GM12878 (cell line): ENCODE measurements at regions not wholly inside any gene's neighbourhood (a gene's known extent, or its start where the extent isn't known, plus 50 kb on each side); places are given as distances from the start of the nearest gene placed in this dataset.

Experiments used
- ATAC-seq: fragments of 200-7000 bp; cut with Tn5 transposase; 3 replicates; pipeline ENCODE4 v1.9.1; 2020; ENCODE audit warnings: mild to moderate bottlenecking, moderate library complexity
- BruUV-seq: library from RNA; stranded (reverse); fragments of 400-500 nt; replicated peaks from 2 replicates; lab custom pipeline; 2021; lab: Mats Ljungman, UMichigan
- CTCF ChIA-PET: fragments of 300-600 bp; sonication (Branson Sonifier 250); formaldehyde crosslinking; extraction: SDS; loops from one replicate; lab custom pipeline; 2021; ENCODE audit warnings: inconsistent platforms; lab: Yijun Ruan, JAX
- POLR2A ChIA-PET: fragments of 350-600 bp; formaldehyde crosslinking; extraction: SDS; loops from one replicate; lab custom pipeline; 2021; ENCODE audit warnings: inconsistent platforms; lab: Charles Lee
- RAD21 ChIA-PET: fragments of 300-600 bp; sonication (Branson Sonifier 250); formaldehyde crosslinking; loops from one replicate; lab custom pipeline; 2023; ENCODE audit warnings: antibody characterized with exemption; ENCODE audit not compliant: unreplicated experiment; lab: Charles Lee
- SMC1A ChIA-PET: fragments of 300-600 bp; sonication (Branson Sonifier 250); formaldehyde crosslinking; loops from one replicate; lab custom pipeline; 2023; ENCODE audit not compliant: unreplicated experiment, uncharacterized antibody; lab: Charles Lee
- DNase-seq: peaks from one replicate; pipeline ENCODE4 v3.0.0-alpha.2; 2011; ENCODE audit warnings: low read depth, low spot score
- FAIRE-seq: peaks from 3 replicates; lab custom pipeline; 2011; peaks lifted over from hg19 to GRCh38; lab: Jason Lieb, UNC
- H2AFZ ChIP-seq: 2 replicates; pipeline ENCODE4 v1.6.0; 2011; ENCODE audit warnings: low read depth, low read length, control low read depth; ENCODE audit not compliant: control insufficient read depth
- H3K27ac ChIP-seq: 2 replicates; pipeline ENCODE4 v1.5.1; 2011; ENCODE audit warnings: control low read depth; ENCODE audit not compliant: control insufficient read depth, insufficient read depth
- H3K27me3 ChIP-seq, 2 experiments: replicated peaks in 1 of 2; 2 replicates each; pipeline versions ENCODE4 v1.6.0 to v1.6.1; 2011; ENCODE audit warnings: low read length in 1 of 2; ENCODE audit not compliant: control insufficient read depth in 2 of 2, insufficient read depth in 2 of 2
- H3K36me3 ChIP-seq, 2 experiments: 2 replicates each; pipeline ENCODE4 v1.5.1; 2011; ENCODE audit warnings: low read length in 1 of 2; ENCODE audit not compliant: control insufficient read depth in 2 of 2, insufficient read depth in 2 of 2
- H3K4me1 ChIP-seq: 2 replicates; pipeline ENCODE4 v1.6.1; 2011; ENCODE audit warnings: mild to moderate bottlenecking, low read length, moderate library complexity, mixed read lengths; ENCODE audit not compliant: control insufficient read depth, insufficient read depth
- H3K4me2 ChIP-seq: 2 replicates; pipeline ENCODE4 v1.6.0; 2011; ENCODE audit warnings: control low read depth; ENCODE audit not compliant: control insufficient read depth, insufficient read depth
- H3K4me3 ChIP-seq: fragments of 200-600 bp; sonication (generic); 2 replicates; pipeline ENCODE4 v1.5.1; 2016
- H3K79me2 ChIP-seq: 2 replicates; pipeline ENCODE4 v1.6.0; 2011; ENCODE audit warnings: low read length; ENCODE audit not compliant: control insufficient read depth, insufficient read depth
- H3K9ac ChIP-seq: 2 replicates; pipeline ENCODE4 v1.8.0; 2011; ENCODE audit warnings: low read length, control low read depth, mixed read lengths; ENCODE audit not compliant: control insufficient read depth, insufficient read depth
- H3K9me3 ChIP-seq: replicated peaks from 3 replicates; pipeline ENCODE4 v1.5.1; 2011; ENCODE audit warnings: mild to moderate bottlenecking, low read length; ENCODE audit not compliant: control insufficient read depth, insufficient read depth
- H4K20me1 ChIP-seq: 2 replicates; pipeline ENCODE4 v1.6.0; 2011; ENCODE audit not compliant: control insufficient read depth, insufficient read depth
- CBFB ChIP-seq: IDR thresholded peaks from 2 replicates; pipeline ENCODE4 v1.6.1; 2016; ENCODE audit warnings: antibody characterized with exemption, low read depth
- DPF2 ChIP-seq: fragments of 450-650 bp; IDR thresholded peaks from 2 replicates; pipeline ENCODE4 v1.6.1; 2017; ENCODE audit warnings: mild to moderate bottlenecking
- E2F4 ChIP-seq: IDR thresholded peaks from 2 replicates; pipeline ENCODE4 v1.6.1; 2012; ENCODE audit warnings: low read depth, low read length, improper control_type of control experiment
- FOXK2 ChIP-seq: fragments of 450-650 bp; IDR thresholded peaks from 2 replicates; pipeline ENCODE4 v1.6.1; 2017; ENCODE audit warnings: mild to moderate bottlenecking, moderate library complexity
- KAT2A ChIP-seq: conservative IDR thresholded peaks from 2 replicates; pipeline ENCODE4 v1.6.1; 2011; ENCODE audit warnings: low read depth, low read length; ENCODE audit not compliant: control insufficient read depth
- MEF2A ChIP-seq: IDR thresholded peaks from 2 replicates; pipeline ENCODE4 v1.6.1; 2011; ENCODE audit warnings: low read depth, mild to moderate bottlenecking, low read length, moderate library complexity; ENCODE audit not compliant: insufficient read depth
- RAD21 ChIP-seq: IDR thresholded peaks from 2 replicates; pipeline ENCODE4 v1.6.1; 2011; ENCODE audit warnings: mild to moderate bottlenecking, low read depth, low read length, moderate library complexity; ENCODE audit not compliant: insufficient read depth
- REST ChIP-seq: IDR thresholded peaks from 2 replicates; pipeline ENCODE4 v1.6.1; 2012; ENCODE audit warnings: mild to moderate bottlenecking, low read depth, low read length
- SIN3A ChIP-seq: IDR thresholded peaks from 2 replicates; pipeline ENCODE4 v1.6.1; 2012; ENCODE audit warnings: low read depth, low read length, improper control_type of control experiment
- TCF3 ChIP-seq: IDR thresholded peaks from 2 replicates; pipeline ENCODE4 v1.6.1; 2012; ENCODE audit warnings: low read depth, mild to moderate bottlenecking, low read length, borderline replicate concordance; ENCODE audit not compliant: insufficient read depth
- TCF7 ChIP-seq: IDR thresholded peaks from 2 replicates; pipeline ENCODE4 v1.6.1; 2014; ENCODE audit warnings: antibody characterized with exemption, borderline replicate concordance
- ZBTB4 ChIP-seq: fragments of 450-650 bp; formaldehyde crosslinking; IDR thresholded peaks from 2 replicates; pipeline ENCODE4 v1.4.0; 2022; ENCODE audit warnings: mild to moderate bottlenecking, moderate library complexity
- WGBS: methylation state at CpG from one replicate; pipeline ENCODE4 v1.1.6; 2016; ENCODE audit warnings: low lambda C conversion rate; ENCODE audit not compliant: insufficient replicate concordance, insufficient coverage; ENCODE audit errors: missing lambda C conversion rate; 5-methylcytosine and 5-hydroxymethylcytosine counted together
- in situ Hi-C: fragments of 300-500 bp; cut with MboI; formaldehyde crosslinking; loops from 9 replicates; pipeline ENCODE4 v1.14.3; 2018; ENCODE audit warnings: mixed read lengths
- intact Hi-C: fragments of 100-400 bp; cut with micrococcal nuclease; formaldehyde crosslinking; loops from one replicate; pipeline ENCODE4 v1.14.2; 2022; ENCODE audit not compliant: unreplicated experiment
- TF ChIP-seq, protein P1 (sequence below): IDR thresholded peaks from 2 replicates; pipeline ENCODE4 v1.6.1; 2011; ENCODE audit warnings: mild to moderate bottlenecking, low read depth, low read length, moderate library complexity; ENCODE audit not compliant: insufficient replicate concordance

- FAIRE-seq: no peak
- ChIA-PET POLR2A (interaction anchor here (0.6 to 11.5 kb wide), 11 partner anchors 7 to 362 kb away, joined by 3 to 111 read pairs (median 4); no protein-coding TSS in a partner anchor), RAD21 (interaction anchor here (0.8 to 13.6 kb wide), 18 partner anchors 10 to 478 kb away, joined by 3 to 258 read pairs (median 22); partner anchors contain the start of gene IRF2BP2), SMC1A (interaction anchor here (0.6 to 13.6 kb wide), 18 partner anchors 10 to 484 kb away, joined by 3 to 229 read pairs (median 6); no protein-coding TSS in a partner anchor), CTCF (interaction anchor here (1.2 to 7.3 kb wide), 4 partner anchors 11 to 376 kb away, joined by 3 to 43 read pairs (median 5); no protein-coding TSS in a partner anchor)
- Histone ChIP-seq H3K27me3 (no peaks in the 10 kb centered on the region), H3K4me1 (peaks cover 84% of the 10 kb centered on the region), H3K4me2 (no peak overlapping the region), H3K79me2 (peaks cover 2% of the 10 kb centered on the region), H3K9ac (no peak overlapping the region), H4K20me1 (no peaks in the 10 kb centered on the region), H3K9me3 (no peaks in the 10 kb centered on the region; the same call in 2 of the 3 replicates), H3K27ac (peak overlapping the region; percentile 95; the same call in 1 of the 2 replicates), H3K36me3 (no peaks in the 10 kb centered on the region), H3K4me3 (no peak overlapping the region), H2AFZ (no peak overlapping the region)
- 85% methylated on average over 10 of the region's 10 CpGs for WGBS
- in situ Hi-C loops: loop anchor here (5.0 to 10.0 kb wide), 2 partner anchors 131 to 369 kb away; no protein-coding TSS in a partner anchor
- BruUV-seq: no TSS peak
- DNase-seq: no peak
- intact Hi-C loops: no loop called here
- ATAC-seq: no peak
- TF ChIP-seq, protein P1, sequence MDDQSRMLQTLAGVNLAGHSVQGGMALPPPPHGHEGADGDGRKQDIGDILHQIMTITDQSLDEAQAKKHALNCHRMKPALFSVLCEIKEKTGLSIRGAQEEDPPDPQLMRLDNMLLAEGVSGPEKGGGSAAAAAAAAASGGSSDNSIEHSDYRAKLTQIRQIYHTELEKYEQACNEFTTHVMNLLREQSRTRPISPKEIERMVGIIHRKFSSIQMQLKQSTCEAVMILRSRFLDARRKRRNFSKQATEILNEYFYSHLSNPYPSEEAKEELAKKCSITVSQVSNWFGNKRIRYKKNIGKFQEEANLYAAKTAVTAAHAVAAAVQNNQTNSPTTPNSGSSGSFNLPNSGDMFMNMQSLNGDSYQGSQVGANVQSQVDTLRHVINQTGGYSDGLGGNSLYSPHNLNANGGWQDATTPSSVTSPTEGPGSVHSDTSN: no peak
- TF ChIP-seq DPF2: no peak
- no peak for TF ChIP-seq ZBTB4 (CRISPR knock-in tag)
- TF ChIP-seq TCF3: no peak
- TF ChIP-seq E2F4: no peak
- TF ChIP-seq RAD21: no peak
- TF ChIP-seq MEF2A: no peak
- TF ChIP-seq REST: no peak
- TF ChIP-seq KAT2A: no peak
- TF ChIP-seq SIN3A: no peak
- no peak for TF ChIP-seq CBFB
- TF ChIP-seq TCF7: no peak
- TF ChIP-seq FOXK2: no peak
These were observed 155.0 kb downstream of the TOMM20 start for GRCh38 chr1:234973426-234974250.
